ENCODE measurements at regions not wholly inside any gene's neighbourhood (a gene's known extent, or its start where the extent isn't known, plus 50 kb on each side); places are given as distances from the start of the nearest gene placed in this dataset.
A peak's percentile ranks its signal among the peaks of the same experiment; 100 is the strongest.

GRCh38 chr14:94689218-94689984, 77.2 kb downstream of the SERPINA3 start (continued):
- peak; percentile 65; the same call in 1 of the 2 replicates for TF ChIP-seq CBFB (CRISPR knock-in tag; IDR thresholded peaks at IDR 0.05)
- peak; percentile 56; the same call in 1 of the 2 replicates for TF ChIP-seq MXD3 (CRISPR knock-in tag; IDR thresholded peaks at IDR 0.05)
- 0 out of 2 replicates have a peak, but pooled peaks have one; percentile 31 for TF ChIP-seq ZNF619 (CRISPR knock-in tag; IDR thresholded peaks at IDR 0.05)
- 0 out of 2 replicates have a peak, but pooled peaks have one; percentile 24 for TF ChIP-seq ZNF512 (CRISPR knock-in tag; IDR thresholded peaks at IDR 0.05)
- no peak for TF ChIP-seq CSRNP1 (CRISPR knock-in tag; IDR thresholded peaks at IDR 0.05)
- peak; percentile 65 for TF ChIP-seq ZNF687 (CRISPR knock-in tag; IDR thresholded peaks at IDR 0.05)
- 0 out of 2 replicates have a peak, but pooled peaks have one; percentile 19 for TF ChIP-seq ZNF205 (CRISPR knock-in tag; IDR thresholded peaks at IDR 0.05)
- peak in 1 of 2 experiments; percentile 43; a peak in 1 of 4 replicates for TF ChIP-seq KLF16 (CRISPR knock-in tag; IDR thresholded peaks at IDR 0.05)
- 0 out of 2 replicates have a peak, but pooled peaks have one; percentile 80 for TF ChIP-seq AHR (CRISPR knock-in tag; IDR thresholded peaks at IDR 0.05)
- TF ChIP-seq ZNF788 (CRISPR knock-in tag; IDR thresholded peaks at IDR 0.05; ENCODE audit: borderline replicate concordance): no peak; the same call in 1 of the 2 replicates
- TF ChIP-seq ZC3H13 (CRISPR knock-in tag; IDR thresholded peaks at IDR 0.05): no peak
- no peak for TF ChIP-seq JDP2 (CRISPR knock-in tag; IDR thresholded peaks at IDR 0.05; ENCODE audit: borderline replicate concordance)
- TF ChIP-seq GABPB1 (CRISPR knock-in tag; IDR thresholded peaks at IDR 0.05): peak; percentile 59; the same call in 1 of the 2 replicates
- TF ChIP-seq SOX6 (IDR thresholded peaks at IDR 0.05): no peak
- 0 out of 2 replicates have a peak, but pooled peaks have one; percentile 13 for TF ChIP-seq SOX6 (CRISPR knock-in tag; IDR thresholded peaks at IDR 0.05)
- TF ChIP-seq SP4 (CRISPR knock-in tag; IDR thresholded peaks at IDR 0.05): peak; percentile 36; the same call in 1 of the 2 replicates
- TF ChIP-seq FOXP4 (CRISPR knock-in tag; IDR thresholded peaks at IDR 0.05): 0 out of 2 replicates have a peak, but pooled peaks have one; percentile 24
- TF ChIP-seq MIXL1 (CRISPR knock-in tag; IDR thresholded peaks at IDR 0.05): peak; percentile 30; the same call in 1 of the 2 replicates
- TF ChIP-seq ZNF225 (CRISPR knock-in tag; IDR thresholded peaks at IDR 0.05): 0 out of 2 replicates have a peak, but pooled peaks have one; percentile 54

All from HepG2 (cell line).